GM12872 (cell line): ENCODE measurements at regions not wholly inside any gene's neighbourhood (a gene's known extent, or its start where the extent isn't known, plus 50 kb on each side); places are given as distances from the start of the nearest gene placed in this dataset.

Experiments used
- TF ChIP-seq, protein P1 (sequence below): IDR thresholded peaks from 3 replicates; pipeline ENCODE4 v1.5.1; 2011; ENCODE audit warnings: low read depth, mild to moderate bottlenecking, low read length, moderate library complexity; ENCODE audit not compliant: insufficient read depth

- TF ChIP-seq, protein P1, sequence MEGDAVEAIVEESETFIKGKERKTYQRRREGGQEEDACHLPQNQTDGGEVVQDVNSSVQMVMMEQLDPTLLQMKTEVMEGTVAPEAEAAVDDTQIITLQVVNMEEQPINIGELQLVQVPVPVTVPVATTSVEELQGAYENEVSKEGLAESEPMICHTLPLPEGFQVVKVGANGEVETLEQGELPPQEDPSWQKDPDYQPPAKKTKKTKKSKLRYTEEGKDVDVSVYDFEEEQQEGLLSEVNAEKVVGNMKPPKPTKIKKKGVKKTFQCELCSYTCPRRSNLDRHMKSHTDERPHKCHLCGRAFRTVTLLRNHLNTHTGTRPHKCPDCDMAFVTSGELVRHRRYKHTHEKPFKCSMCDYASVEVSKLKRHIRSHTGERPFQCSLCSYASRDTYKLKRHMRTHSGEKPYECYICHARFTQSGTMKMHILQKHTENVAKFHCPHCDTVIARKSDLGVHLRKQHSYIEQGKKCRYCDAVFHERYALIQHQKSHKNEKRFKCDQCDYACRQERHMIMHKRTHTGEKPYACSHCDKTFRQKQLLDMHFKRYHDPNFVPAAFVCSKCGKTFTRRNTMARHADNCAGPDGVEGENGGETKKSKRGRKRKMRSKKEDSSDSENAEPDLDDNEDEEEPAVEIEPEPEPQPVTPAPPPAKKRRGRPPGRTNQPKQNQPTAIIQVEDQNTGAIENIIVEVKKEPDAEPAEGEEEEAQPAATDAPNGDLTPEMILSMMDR: no peak
Measured at GRCh38 chr2:241974851-241975592, 105.5 kb downstream of the RTP5 start.

GRCh38 chr2:241975593-241976284 lies 106.2 kb downstream of the RTP5 start:
- TF ChIP-seq, protein P1: no peak

DNA sequence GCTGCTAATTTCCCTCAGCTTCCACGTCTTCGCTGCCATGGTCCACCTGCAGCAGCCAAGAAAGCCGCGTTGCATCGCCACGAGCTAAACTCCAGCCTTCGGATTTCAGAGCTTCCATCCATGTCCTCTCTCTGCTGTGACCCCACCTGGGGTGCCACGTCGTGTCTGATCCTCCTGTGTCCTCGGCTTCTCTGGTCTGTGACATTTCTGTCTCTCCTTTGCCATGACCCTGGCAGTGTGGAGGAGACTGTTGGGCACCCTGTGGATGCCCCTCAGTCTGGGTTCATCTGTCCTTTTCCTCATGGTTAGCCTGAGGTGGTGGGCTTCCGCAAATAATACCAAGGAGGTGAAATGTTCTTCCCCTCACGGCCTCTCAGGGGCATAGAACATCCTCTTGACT lies 106.8 kb downstream of the RTP5 start:
- TF ChIP-seq, protein P1: no peak

- TF ChIP-seq, protein P1: no peak
Measured at GRCh38 chr2:241977557-241978300, 108.2 kb downstream of the RTP5 start.

DNA sequence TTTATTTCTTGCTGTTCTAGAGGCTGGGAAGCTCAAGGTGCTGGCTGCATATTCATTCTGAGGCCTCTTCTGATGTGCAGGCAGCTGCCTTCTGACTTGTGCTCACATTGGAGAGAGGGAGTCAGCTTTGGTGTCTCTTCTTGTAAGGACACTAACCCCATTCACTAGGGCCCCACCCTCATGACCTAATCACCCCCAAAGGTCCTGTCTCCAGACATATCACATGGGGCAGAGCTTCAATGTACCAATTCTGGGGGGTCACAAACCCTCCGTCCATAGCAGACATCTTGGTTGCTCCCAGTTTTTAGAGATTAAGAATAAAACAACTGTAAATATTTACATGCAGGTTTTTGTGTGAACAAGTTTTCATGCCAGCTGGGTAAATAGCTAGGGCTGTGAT lies 109.1 kb downstream of the RTP5 start:
- TF ChIP-seq, protein P1: no peak

GRCh38 chr2:241980193-241980592 lies 110.7 kb downstream of the RTP5 start:
- TF ChIP-seq, protein P1: no peak

GRCh38 chr2:241981076-241981700 lies 111.7 kb downstream of the RTP5 start:
- TF ChIP-seq, protein P1: no peak
